ENCODE measurements at regions not wholly inside any gene's neighbourhood (a gene's known extent, or its start where the extent isn't known, plus 50 kb on each side); places are given as distances from the start of the nearest gene placed in this dataset.

DNA sequence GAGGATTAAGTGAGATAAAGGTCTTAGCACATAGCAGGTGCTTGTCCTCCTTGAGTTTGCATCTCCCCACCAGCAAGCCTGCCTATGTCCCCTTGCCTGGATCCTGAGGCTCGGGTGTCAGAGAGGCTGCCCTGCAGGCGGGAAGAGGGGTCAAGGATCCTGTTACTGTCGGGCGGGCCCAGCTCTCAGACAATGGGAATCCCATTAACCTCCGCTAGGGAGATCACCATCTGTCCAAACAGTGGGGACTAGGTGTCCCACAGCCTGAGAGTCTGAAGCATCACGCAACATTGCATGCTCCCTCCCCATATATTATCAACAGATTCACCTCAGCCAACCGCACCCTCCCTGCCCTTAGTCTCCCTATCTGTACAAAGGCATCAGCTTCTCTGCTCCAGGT lies 151.4 kb downstream of the FBLN2 start:
- TF ChIP-seq, protein P1, sequence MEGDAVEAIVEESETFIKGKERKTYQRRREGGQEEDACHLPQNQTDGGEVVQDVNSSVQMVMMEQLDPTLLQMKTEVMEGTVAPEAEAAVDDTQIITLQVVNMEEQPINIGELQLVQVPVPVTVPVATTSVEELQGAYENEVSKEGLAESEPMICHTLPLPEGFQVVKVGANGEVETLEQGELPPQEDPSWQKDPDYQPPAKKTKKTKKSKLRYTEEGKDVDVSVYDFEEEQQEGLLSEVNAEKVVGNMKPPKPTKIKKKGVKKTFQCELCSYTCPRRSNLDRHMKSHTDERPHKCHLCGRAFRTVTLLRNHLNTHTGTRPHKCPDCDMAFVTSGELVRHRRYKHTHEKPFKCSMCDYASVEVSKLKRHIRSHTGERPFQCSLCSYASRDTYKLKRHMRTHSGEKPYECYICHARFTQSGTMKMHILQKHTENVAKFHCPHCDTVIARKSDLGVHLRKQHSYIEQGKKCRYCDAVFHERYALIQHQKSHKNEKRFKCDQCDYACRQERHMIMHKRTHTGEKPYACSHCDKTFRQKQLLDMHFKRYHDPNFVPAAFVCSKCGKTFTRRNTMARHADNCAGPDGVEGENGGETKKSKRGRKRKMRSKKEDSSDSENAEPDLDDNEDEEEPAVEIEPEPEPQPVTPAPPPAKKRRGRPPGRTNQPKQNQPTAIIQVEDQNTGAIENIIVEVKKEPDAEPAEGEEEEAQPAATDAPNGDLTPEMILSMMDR (IDR thresholded peaks at IDR 0.05): no peak
- TF ChIP-seq SIN3A (IDR thresholded peaks at IDR 0.05; ENCODE audit: borderline replicate concordance, insufficient read depth, low read depth, low read length) (no peak), POLR2AphosphoS5 (IDR thresholded peaks at IDR 0.05; ENCODE audit: low read depth, low read length) (no peak), TCF7L2 (IDR thresholded peaks at IDR 0.05; ENCODE audit: low read depth, low read length) (no peak)
- TF ChIP-seq, protein P2, sequence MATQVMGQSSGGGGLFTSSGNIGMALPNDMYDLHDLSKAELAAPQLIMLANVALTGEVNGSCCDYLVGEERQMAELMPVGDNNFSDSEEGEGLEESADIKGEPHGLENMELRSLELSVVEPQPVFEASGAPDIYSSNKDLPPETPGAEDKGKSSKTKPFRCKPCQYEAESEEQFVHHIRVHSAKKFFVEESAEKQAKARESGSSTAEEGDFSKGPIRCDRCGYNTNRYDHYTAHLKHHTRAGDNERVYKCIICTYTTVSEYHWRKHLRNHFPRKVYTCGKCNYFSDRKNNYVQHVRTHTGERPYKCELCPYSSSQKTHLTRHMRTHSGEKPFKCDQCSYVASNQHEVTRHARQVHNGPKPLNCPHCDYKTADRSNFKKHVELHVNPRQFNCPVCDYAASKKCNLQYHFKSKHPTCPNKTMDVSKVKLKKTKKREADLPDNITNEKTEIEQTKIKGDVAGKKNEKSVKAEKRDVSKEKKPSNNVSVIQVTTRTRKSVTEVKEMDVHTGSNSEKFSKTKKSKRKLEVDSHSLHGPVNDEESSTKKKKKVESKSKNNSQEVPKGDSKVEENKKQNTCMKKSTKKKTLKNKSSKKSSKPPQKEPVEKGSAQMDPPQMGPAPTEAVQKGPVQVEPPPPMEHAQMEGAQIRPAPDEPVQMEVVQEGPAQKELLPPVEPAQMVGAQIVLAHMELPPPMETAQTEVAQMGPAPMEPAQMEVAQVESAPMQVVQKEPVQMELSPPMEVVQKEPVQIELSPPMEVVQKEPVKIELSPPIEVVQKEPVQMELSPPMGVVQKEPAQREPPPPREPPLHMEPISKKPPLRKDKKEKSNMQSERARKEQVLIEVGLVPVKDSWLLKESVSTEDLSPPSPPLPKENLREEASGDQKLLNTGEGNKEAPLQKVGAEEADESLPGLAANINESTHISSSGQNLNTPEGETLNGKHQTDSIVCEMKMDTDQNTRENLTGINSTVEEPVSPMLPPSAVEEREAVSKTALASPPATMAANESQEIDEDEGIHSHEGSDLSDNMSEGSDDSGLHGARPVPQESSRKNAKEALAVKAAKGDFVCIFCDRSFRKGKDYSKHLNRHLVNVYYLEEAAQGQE (IDR thresholded peaks at IDR 0.05; ENCODE audit: insufficient read depth in 1 of 2, low read depth in 2 of 2, low read length in 1 of 2): no peak
